GM12874 (cell line): ENCODE measurements at regions not wholly inside any gene's neighbourhood (a gene's known extent, or its start where the extent isn't known, plus 50 kb on each side); places are given as distances from the start of the nearest gene placed in this dataset.

Experiments
- TF ChIP-seq, protein P1 (sequence below): IDR thresholded peaks from 2 replicates; pipeline ENCODE4 v1.5.1; 2011; ENCODE audit warnings: low read depth, mild to moderate bottlenecking, control low read depth, low read length, moderate library complexity; ENCODE audit not compliant: insufficient read depth

DNA sequence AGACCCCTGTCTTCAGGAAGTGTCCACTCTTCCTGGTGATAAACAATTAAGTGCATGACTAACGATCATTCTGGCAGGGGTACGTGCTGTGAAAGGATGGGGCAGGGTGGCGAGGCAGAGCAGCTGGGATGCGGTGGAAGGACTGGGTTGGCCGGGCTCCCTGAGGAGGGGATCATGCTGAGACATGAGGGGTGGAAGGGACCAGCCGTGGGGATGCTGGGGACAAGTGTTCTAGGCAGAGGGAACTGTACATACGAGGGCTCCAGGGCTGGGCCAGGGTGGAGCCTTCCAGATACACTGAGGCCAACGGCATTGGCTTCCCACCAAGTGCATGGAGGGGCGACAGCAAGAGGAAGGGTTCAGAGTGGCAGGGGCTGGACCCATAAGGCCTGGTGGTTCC lies 65.7 kb upstream of the SIRPA start:
- TF ChIP-seq, protein P1, sequence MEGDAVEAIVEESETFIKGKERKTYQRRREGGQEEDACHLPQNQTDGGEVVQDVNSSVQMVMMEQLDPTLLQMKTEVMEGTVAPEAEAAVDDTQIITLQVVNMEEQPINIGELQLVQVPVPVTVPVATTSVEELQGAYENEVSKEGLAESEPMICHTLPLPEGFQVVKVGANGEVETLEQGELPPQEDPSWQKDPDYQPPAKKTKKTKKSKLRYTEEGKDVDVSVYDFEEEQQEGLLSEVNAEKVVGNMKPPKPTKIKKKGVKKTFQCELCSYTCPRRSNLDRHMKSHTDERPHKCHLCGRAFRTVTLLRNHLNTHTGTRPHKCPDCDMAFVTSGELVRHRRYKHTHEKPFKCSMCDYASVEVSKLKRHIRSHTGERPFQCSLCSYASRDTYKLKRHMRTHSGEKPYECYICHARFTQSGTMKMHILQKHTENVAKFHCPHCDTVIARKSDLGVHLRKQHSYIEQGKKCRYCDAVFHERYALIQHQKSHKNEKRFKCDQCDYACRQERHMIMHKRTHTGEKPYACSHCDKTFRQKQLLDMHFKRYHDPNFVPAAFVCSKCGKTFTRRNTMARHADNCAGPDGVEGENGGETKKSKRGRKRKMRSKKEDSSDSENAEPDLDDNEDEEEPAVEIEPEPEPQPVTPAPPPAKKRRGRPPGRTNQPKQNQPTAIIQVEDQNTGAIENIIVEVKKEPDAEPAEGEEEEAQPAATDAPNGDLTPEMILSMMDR: no peak

DNA sequence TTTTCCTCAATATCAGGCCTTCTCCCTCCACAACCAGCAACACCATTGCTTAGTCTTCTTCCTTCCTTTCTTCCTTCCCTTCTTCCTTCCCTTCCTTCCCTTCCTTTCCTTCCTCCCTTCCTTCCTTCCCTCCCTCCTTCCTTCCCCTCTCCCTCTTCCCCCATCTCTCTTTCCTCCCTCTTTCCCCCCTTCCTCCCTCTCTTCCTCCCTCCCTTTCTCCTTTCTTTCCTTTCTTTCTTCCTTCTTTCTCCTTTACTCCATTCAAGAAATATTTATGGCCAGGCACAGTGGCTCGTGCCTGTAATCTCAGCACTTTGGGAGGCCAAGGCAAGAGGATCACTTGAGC lies 66.4 kb upstream of the SIRPA start:
- TF ChIP-seq, protein P1: no peak

DNA sequence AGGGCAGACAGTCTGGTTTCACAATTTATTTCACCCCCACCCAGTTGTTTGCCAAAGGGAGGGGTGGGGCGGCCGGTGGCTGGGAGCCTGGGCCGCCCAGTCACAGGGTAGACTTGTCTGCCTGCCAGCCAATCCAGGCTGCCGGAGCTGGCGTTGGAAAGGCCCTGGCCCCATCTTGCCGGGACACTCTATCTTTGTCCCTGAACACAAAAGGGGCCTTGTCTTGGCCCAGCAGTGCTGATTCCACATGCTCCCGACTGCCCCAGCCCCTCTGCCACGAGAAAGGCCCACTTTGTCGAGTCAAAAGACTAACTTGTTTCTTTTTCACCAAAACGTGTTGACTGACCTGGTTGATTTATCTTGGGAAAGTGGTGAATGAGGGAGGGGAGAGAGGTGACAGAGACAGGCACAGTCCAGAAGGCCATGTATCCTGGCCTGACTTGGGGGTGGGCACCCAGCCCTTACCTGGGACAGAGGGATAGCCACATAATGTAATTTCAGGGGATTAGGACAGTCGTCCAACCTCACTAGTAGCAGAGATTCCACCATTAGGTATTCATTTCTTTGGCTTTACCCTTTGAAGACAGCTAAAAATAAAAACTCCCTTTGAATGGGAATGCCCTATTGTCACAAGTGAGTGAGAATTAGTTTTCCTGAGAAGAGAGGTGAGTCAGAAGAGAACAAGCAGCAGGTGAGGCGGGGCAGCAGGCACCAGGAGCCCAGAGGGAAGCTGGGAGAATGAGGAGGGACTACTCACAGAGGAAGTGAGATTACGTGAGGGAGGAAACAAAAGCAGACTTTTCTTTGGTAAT lies 67.0 kb upstream of the SIRPA start:
- TF ChIP-seq, protein P1: no peak

DNA sequence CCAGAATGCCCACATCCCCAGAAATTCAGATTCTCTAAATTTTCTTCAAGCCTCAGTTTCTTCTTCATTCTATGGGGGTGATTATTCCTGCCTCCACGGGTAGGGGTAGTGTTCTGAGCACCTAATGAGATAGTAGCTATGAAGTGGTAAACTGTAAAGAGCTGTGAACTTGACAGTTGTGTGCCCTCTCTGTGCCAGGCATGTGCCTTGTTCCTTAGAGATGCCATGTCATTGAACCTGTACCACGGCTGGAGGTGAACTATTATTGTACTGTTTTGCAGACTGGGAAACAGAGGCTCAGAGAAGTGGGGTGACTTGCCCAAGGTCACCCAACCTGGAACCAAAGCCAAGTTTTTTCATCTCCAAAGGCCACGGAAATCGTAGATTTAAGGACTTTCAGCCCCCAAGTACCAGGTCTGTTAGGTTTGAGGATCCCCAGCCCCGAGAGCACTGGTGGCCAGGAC lies 67.7 kb upstream of the SIRPA start:
- TF ChIP-seq, protein P1: no peak

DNA sequence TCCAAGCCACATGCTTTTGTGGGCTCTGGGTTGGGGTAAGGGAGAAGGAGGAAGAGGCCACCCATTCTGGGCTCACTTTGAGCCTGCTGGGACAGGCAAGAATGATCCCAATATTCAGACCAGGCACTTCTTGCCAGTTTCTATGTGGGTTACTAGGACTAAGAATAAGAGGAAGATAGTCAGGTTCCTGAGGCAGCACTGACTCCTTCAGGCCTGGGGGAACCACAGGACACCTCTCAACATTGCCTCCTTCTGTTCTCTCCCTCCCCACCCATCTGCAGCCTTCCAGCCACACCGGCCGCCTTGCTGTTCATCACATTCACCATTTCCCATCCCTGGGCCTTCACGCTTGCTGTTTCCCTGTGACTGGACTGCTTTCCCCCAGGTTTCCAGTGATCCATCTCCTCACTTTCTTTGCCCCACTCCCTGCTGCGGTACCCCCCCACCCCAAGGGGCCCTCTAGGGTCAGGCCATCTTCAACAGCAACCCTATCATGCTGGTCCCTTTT lies 69.2 kb upstream of the SIRPA start:
- TF ChIP-seq, protein P1: no peak

DNA sequence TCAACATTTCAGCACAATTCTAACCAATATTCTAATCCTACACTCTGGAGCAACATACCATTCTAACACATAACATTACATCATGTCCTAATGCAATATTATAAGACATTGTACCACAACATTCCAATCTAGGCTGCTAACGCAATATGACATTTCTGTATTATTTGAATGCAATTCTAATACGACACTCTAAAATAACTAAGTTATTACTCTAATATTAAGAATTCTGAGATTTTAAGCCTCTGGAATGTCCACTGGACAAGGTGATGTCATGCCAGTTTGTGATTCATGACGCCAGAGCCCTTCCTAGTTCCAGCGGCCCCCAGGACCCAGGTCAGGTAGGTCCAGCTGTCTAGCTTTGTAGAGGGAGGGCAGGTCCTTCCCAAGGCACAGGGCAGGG lies 69.7 kb upstream of the SIRPA start:
- TF ChIP-seq, protein P1: no peak

DNA sequence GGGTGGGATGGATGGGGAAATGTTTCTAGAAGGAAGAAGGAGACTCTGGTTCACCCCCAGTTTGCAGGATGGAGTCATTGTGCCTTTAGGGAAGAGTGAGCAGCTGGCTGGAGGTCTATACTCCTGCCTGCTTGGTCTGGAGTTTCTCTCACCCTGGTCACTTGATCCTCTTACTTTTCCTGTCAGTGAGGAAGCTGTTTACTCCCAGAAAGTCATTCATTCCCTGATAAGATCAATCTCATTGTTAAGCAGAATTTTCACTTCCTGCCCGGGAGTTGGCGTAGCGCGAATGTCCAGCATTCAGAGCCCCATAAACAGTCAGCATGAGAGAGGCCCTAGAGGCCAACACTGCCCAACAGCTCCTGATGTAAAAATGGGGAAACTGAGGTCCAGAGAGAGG lies 70.4 kb upstream of the SIRPA start:
- TF ChIP-seq, protein P1: no peak
